ENCODE measurements at regions not wholly inside any gene's neighbourhood (a gene's known extent, or its start where the extent isn't known, plus 50 kb on each side); places are given as distances from the start of the nearest gene placed in this dataset.
"Not testable (repeated sequence)": the region's sequence is repeated elsewhere in the genome, so short reads cannot be mapped to it uniquely, and the experiment has no call there.

- DNase-seq (no peak), ATAC-seq (no peak)
- no peaks in the 10 kb centered on the region for H3K36me3 ChIP-seq
- no peak overlapping the region for H3K27ac ChIP-seq
- WGBS, 4 donors: 59 to 70% (median 64%) methylated on average over 1 of the region's 1 CpG
- H3K27me3 ChIP-seq: no peaks in the 10 kb centered on the region
- intact Hi-C loops (cut with DNase I): no loop called here
- TF ChIP-seq POLR2A (IDR thresholded peaks at IDR 0.05) (no peak), CTCF (IDR thresholded peaks at IDR 0.05) (no peak)
- H3K9me3 ChIP-seq: peaks cover 0 to 51% (median 16%) of the 10 kb centered on the region in 12 donors
- no peaks in the 10 kb centered on the region for H3K4me1 ChIP-seq
- no peak overlapping the region for H3K4me3 ChIP-seq
Measured at GRCh38 chr2:13686262-13686661, 946.3 kb upstream of the LRATD1 start.

DNA sequence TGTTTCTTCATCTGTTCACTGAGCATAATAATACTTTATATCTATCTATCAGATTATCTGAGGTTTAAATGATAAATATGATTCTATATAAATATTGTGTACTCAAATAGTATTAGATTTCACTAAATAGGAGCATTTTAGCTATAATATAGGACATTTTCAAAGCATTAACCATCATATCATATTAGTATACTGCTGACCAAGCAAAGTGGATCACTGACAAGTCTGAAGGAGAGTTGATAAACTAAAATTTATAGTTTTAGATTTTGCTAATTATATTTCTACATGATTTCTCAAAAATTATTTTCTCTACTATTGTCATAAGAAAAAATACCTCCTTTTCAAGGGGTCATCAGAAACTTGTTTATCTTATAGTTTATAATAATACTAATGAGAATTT, 937.8 kb upstream of the LRATD1 start:
- H3K4me1 ChIP-seq: no peaks in the 10 kb centered on the region
- TF ChIP-seq CTCF (IDR thresholded peaks at IDR 0.05) (no peak), POLR2A (IDR thresholded peaks at IDR 0.05) (no peak)
- DNase-seq (no peak), ATAC-seq (no peak)
- no peaks in the 10 kb centered on the region for H3K27me3 ChIP-seq
- no peak overlapping the region for H3K4me3 ChIP-seq
- no peak overlapping the region for H3K27ac ChIP-seq
- intact Hi-C loops (cut with DNase I): no loop called here
- H3K9me3 ChIP-seq: no peaks in the 10 kb centered on the region
- no peaks in the 10 kb centered on the region for H3K36me3 ChIP-seq

DNA sequence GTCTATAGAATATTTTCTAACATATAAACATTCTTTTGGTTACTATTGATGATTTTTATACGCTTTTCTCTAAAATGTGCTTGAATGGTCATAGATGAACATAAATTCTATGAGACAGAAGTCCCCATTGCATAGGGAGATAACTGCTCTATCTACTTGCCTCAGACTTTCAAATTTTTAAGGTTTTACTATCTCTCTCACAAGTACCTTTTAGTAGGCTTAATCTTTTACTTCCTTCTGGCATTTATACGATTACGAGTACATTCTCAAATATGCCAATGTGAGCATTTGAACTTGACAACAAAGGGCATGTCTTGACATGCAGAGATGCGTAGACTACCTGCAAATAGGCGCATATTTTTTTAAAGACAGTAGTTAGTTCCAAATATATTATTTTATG, 935.9 kb upstream of the LRATD1 start:
- H3K9me3 ChIP-seq: no peaks in the 10 kb centered on the region
- no peaks in the 10 kb centered on the region for H3K4me1 ChIP-seq
- no peak for DNase-seq
- no peak overlapping the region for H3K27ac ChIP-seq
- H3K27me3 ChIP-seq: no peaks in the 10 kb centered on the region
- no peaks in the 10 kb centered on the region for H3K36me3 ChIP-seq
- no peak overlapping the region for H3K4me3 ChIP-seq
- WGBS, 4 donors: 79 to 85% (median 82%) methylated on average over 5 of the region's 5 CpGs
- ATAC-seq: no peak
- intact Hi-C loops (cut with DNase I): no loop called here
- TF ChIP-seq POLR2A (IDR thresholded peaks at IDR 0.05) (no peak), CTCF (IDR thresholded peaks at IDR 0.05) (no peak)

- intact Hi-C loops (cut with DNase I): no loop called here
- no peak for DNase-seq
- TF ChIP-seq CTCF (IDR thresholded peaks at IDR 0.05): no peak
- no peak for TF ChIP-seq POLR2A (IDR thresholded peaks at IDR 0.05)
- H3K27ac ChIP-seq: no peak overlapping the region
- WGBS, 4 donors: 39 to 46% (median 42%) methylated on average over 1 of the region's 1 CpG
- no peaks in the 10 kb centered on the region for H3K9me3 ChIP-seq
- no peaks in the 10 kb centered on the region for H3K4me1 ChIP-seq
- no peaks in the 10 kb centered on the region for H3K27me3 ChIP-seq
- H3K36me3 ChIP-seq: no peaks in the 10 kb centered on the region
- ATAC-seq: no peak
- H3K4me3 ChIP-seq: no peak overlapping the region
Measured at GRCh38 chr2:13698847-13699246, 933.7 kb upstream of the LRATD1 start.

- H3K4me1 ChIP-seq; H3K36me3 ChIP-seq; ATAC-seq; DNase-seq; H3K9me3 ChIP-seq; H3K27me3 ChIP-seq; intact Hi-C loops (cut with DNase I); H3K4me3 ChIP-seq; H3K27ac ChIP-seq: not testable (repeated sequence)
- WGBS, 4 donors: 47 to 62% (median 56%) methylated on average over 4 of the region's 4 CpGs
Measured at GRCh38 chr2:13699939-13700338, 932.6 kb upstream of the LRATD1 start.

Data from heart left ventricle (tissue), 16 donors.